GM20431 (cell line): ENCODE measurements at regions not wholly inside any gene's neighbourhood (a gene's known extent, or its start where the extent isn't known, plus 50 kb on each side); places are given as distances from the start of the nearest gene placed in this dataset.

Source experiments
- in situ Hi-C: fragments of 300-500 bp; cut with MseI, MboI; formaldehyde crosslinking; loops from one replicate; pipeline ENCODE4 v1.15.0; 2020; ENCODE audit warnings: low sequenced_read_pairs; ENCODE audit not compliant: unreplicated experiment

DNA sequence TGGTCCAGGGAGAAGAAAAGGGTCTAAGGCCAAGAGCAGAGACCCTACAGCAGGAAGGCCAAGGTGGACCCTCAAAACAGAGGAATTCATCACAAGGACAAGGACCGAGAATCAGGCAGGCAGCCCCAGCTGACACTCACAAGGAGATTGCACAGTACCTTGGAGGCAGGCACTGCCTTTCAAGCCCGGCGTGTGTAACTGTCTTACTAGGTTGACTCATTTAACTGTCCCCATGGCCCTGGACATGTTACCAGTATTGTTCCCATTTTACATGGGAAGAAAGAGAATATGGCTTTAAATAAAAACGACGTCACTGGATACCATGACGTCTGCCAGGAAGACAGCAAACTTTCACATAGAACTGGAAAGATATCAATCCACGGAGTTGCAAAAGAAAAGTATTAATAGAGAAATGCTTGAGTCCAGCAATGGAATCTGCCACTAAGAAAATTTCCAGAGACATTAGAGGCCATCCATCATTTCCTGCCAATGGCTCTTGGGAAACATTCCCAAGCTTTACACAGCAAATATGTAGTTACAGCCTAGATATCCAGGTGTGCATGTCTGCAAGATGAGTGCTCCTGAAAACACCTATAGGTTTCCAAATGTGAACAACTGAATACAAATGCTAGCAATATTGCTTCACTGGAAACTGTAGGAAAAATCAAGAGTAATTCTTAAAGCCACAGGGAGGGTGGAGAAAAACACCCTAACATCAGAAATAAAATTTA, 111.5 kb upstream of the RPS6KA2 start:
- in situ Hi-C loops, result no loop called here

DNA sequence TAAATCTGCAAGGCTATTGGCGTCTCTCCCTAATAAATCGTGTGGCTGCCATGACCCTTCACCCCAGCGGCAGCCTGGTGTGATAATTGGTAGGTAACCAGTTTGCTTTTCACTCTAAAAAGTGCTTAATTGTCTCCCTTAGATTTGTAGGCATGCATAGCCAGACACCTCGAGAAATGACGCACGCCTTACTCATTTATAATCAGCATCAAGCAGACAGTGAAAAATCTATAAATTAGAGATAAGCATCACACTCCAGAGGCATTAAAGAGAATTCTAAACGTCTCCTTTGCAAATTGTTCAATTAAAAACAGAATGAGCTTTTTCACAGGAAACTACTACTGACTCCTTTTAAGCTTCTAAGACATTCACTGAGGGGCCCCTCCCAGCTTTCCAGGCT, 110.2 kb upstream of the RPS6KA2 start:
- in situ Hi-C loops, result no loop called here

DNA sequence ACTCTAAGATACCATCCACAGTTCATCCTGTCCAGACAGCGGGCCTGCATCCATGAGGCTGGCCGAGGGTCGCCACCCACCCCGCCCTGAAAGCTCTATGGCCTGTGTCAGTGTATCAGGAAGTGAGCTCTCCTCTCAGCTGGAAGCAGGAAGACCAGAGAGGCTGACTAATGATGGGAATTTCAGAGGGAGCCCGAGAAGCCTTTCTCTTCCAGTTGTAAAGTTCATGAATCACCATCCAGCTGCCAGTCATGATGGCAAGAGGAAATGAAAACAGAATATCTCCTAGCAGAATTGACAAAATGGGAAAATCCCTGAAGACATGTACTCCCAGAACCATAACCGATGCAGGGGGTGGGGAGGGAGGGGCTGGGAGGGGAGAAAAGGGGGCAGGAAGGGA, 109.6 kb upstream of the RPS6KA2 start:
- in situ Hi-C loops, result no loop called here

DNA sequence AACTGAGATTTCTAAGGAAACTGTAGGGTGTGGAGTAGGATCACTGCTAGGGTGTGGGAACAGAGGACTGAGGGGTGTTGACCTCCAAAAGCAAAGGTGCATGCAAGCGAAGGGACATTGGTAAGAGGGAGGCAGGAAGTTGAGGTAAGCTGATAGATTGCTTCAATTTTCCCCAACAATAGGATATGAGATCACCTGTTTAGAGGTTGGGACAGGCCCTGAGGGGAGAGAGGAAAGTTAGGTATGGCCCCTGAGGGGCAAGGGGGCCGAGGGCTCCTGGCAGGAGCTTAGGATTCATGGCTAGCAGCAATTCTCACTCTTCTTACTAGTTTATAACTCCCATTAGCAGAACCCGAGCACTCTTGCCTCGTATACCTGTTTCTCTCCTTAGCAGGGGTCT, 106.8 kb upstream of the RPS6KA2 start:
- in situ Hi-C loops, result no loop called here

DNA sequence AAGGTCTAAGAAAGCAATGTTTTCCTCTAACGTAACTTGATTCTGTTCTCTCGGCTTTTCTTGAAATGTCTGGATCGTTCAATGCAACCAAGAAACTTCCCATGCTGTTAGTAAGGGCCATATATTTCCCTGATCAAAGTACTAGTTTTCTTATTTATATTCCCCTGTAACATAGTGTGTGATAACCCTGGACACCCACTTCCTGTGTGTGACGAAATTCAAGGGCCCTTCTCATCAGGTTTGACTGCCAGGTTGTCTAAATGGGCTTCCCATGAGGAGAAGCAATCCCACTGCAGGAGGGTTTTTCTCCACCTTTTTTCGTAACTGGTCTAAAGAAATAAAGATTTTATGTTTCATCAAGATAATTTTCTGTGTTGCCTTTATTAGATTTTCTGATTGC, 102.6 kb upstream of the RPS6KA2 start:
- in situ Hi-C loops, result no loop called here

DNA sequence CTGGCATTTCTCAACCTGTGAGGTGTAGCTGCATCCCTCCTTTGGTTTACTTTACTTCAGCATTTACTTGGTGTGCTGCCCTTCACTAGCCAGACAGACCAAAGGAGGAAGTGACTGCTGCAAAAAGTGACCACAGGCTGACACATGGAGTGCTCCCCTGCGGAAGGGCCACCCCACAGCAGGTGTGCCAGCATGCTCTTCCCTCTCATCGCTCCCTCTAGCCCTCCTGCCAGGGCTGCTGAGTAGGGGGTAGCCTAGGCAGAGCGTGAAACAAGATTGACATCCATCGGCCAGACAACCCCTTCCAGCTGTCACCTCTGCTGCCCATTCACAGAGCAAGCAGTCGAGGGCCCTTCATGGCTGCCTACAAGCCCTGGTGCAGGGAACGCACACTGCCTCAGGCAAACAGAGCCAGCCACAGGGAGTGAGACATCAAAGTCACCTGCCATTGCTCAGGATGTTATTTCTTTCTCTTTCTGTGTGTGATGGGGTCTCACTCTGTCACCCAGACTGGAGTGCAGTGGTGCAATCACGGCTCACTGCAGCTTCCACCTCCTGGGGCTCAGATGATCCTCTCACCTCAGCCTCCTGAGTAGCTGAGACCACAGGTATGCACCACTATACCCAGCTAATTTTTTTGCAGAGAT, 102.0 kb upstream of the RPS6KA2 start:
- in situ Hi-C loops, result no loop called here

DNA sequence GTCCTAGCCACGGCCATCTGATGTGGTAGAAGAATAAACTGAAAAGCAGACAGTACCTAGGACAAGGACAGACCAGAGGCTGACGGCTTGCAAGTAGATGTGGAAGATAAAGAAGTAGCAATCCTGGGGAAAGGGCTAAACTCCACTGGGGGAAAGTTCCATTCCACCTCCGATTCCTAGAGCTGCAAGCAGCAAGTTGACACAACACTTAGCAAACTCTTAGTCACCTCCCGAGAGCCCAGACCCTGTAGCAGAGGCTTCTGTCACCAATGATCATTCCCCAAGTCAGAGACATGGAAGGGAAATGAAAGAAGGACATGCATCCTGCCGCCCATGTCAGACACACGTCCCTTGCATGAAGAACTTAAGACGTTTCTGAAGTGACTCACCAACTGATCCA, 99.2 kb upstream of the RPS6KA2 start:
- in situ Hi-C loops, result no loop called here

DNA sequence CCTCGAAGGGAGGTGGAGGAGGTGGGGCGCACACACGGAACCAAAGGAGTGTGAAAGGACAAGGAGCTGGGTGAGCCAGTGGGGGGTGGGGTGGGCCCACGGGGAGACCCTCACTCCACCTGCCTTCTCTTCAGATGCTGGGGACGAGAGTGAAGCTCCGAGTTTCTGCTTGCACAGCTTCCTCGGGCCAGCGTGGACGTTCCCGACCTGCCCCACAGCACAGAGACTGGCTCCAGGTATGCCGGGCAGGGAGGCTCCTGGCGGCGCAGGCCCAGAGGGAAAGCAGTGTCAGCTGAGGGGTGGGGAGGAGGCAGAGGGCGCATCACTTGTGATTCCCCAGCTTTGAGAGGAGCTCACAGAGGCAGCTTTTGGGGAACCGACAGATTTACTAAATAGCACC, 98.5 kb upstream of the RPS6KA2 start:
- in situ Hi-C loops, result no loop called here

DNA sequence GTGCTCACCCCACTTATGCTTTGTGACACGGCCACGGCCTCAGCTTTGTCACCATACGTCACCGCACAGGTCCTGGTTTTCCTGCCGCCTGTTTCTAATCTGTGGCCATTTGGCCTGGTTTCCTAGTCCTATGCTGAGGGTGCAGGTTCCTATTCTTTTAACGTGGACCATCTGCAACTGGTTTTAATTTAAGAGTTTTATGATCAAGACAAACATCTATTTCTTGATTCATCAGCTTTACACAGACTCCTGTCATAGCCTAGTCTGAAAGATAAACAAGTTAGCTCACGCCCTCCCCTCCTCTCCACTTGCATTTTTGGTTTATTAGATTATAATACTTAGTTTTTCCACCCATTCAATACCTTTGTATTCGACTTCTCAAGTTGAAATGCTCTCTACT, 97.5 kb upstream of the RPS6KA2 start:
- in situ Hi-C loops, result no loop called here

DNA sequence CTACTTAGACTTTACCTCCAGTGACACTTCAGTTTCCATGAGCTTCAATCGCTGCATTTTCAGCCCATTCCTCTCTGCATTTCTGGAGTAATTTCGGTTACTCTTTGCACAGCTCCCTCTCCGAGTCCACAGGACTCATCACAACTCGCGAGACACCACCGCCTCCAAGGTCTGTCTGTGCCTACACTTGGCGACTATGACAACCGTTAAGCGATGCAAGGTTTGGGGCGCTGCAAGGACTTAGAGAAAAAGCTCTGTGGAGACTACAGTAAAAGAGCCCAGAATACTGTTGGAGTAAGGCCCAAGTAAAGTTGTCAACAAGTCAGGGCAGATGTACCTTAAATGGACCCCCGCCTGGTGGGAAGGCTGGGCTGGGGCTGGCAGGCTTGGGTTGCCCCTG, 95.7 kb upstream of the RPS6KA2 start:
- in situ Hi-C loops, result no loop called here

DNA sequence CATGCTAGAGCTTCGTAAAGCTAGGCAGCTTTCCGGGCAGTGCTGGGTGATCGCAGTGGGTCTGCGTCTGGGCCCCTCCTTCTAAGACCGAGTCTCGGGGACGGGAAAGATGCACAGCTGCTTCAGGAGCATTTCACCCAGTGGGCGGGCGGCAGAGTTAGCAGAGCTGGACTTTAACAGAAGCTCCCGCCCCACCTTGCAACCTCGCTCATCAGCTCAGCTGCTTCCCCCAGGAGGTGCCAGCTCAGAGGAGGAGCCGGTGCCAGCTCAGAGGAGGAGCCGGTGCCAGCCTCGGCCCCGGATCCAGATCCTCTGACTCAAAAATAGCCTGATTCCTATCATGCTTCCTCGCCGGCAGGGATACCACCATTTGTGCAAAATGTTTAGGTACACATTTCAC, 94.5 kb upstream of the RPS6KA2 start:
- in situ Hi-C loops, result no loop called here

DNA sequence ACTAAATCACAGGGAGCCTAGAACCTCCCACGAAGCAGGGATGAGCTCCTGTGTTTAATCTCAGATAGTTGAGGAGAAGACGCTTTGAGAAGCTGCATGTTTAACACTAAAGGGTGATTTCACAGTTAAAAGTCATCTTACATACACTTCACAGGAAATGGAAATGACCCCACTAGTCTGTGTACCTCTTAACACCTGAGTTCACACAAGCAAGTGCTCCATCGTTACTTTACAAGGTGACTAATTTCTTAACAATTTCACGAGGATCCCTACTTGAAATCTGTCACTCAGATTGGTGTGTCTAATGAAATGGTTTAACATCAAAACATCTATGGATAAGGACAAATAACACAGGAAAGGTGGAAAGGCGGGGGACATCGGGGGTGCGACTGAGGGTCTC, 93.8 kb upstream of the RPS6KA2 start:
- in situ Hi-C loops, result no loop called here

DNA sequence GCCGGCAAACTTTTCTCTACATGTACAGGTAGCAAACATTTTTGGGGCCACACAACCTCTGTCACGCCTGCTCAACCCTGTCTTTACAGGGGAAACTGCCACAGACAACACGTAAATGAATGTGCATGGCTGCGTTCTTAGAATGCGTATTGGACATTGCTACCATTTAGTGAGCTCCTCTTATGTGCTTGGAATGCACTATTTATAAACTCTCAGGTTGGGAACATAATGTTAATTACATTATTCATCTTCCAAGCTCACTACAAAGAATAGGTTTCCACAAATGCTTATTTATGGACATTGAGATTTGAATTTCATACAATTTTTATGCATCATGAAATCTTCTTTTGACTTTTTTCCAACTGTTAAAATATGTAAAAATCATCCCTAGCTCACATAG, 92.0 kb upstream of the RPS6KA2 start:
- in situ Hi-C loops, result no loop called here

DNA sequence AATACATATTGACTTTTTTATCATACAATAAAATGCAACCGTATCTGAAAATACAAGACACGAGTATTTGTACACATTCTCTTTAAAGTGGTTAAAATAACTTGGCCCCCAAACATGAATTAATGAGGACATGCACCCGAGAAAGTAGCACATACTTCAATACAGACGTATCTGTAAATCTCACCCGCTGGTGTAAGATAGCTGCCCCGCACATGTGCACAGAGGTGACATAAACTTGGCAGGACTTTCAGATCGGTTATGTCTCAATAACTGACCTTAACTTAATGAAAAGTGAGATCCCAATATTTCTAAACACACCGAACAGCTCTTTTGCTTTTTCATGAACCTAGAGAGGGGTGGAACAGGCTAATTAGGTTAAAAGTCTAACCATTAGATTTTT, 91.5 kb upstream of the RPS6KA2 start:
- in situ Hi-C loops, result no loop called here

DNA sequence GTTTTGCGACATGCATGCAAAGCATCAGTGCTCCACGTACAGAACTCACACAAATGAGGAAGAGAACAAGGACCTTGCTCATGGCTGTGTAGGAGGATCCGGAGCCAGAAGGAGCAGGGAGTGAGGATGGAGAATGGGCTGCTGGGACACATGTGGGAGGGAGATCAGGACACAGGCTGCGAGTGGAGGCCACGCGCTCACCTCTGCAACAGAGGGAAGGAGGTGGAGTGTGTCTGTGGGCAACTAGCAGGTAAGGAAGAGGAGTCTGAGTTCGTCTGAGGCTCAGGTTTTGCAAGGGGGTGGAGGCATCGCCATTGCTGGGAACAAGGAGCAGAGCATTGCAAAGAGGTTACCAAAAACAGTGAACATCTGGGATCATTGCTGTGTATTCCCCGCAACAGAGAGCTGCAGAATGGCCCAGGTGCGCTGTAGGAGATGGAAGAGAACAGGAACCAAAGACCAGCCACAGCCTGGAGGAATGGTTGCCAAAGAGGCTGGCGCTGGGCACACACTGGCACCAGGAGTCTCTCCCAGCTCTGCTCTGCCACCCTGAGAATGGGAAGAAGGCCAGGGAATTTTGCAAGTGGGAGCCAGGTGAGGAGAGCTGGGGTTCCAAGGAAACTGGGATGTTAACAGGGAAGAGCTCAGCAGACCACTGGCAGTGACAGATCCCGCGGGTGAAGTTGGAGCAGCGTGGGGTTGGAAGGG, 90.0 kb upstream of the RPS6KA2 start:
- in situ Hi-C loops, result no loop called here

DNA sequence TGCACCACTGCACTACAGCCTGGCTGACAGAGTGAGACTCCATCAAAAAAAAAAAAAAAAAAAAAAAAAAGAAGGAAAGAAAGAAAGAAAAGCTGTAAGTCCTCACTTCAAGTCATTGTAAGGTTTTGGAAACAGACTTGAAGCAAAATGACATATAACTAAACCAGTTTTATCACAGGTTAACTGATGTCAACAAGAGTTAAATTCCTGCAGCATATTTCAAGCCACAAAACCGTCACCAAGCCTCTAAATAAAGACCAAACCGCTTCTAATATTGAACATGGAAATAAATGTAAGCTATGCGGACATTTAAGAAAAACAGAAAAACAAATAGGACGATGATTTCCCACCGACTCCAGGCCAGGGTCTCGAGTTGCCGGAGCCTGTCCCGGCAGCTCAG, 88.9 kb upstream of the RPS6KA2 start:
- in situ Hi-C loops, result no loop called here

DNA sequence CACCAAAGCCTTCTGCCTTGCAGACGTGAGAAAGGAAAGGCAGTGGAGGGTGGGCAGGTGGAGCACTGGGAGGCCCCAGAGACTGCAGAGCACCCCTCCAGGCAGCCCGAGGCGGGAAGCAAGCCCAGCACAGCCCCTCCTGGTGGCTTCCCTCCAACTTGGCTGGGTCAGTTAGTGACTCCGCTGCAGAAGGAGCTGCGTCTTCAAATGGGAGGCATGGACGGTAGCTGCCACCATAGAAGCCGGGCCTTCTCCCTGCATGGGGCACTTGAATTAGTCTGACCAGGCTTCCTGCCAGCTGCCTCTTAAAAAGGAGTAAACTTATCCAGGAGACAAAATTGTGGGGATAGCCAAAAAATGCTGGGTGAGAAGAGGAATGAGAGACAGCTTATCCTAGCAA, 88.0 kb upstream of the RPS6KA2 start:
- in situ Hi-C loops, result no loop called here

DNA sequence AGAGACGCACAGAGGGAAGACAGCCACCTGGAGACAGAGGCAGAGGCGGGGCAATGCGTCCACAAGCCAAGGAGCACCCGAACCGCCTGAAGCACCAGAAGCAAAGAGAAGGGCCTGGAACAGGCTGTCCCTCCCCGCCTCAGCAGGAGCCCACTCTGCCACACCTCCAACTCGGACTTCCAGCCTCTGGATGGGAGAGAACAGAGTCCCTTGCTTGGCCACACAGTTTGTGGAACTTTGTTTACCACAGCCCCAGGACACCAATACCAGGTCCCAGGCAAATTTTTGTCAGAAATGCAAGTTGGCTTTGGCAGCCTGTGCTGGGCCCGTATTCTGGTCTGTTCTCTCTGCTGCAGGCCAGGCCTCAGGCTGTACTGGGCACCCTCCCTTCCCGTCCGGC, 87.5 kb upstream of the RPS6KA2 start:
- in situ Hi-C loops, result no loop called here

DNA sequence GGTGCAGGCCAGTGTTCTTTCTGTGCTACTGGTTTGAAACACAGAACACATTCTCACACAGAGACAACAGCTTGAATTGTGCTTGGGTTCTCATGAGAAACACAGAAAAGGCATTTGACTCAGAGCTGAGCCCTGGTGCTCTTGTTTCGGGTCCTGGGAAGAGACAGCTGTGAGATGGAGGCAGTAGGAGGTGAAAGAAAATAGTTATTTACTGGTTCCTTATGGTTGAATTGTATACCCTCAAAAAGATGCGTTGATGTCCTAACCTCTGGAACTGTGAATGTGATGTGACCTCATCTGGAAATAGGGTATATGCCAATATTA, 87.1 kb upstream of the RPS6KA2 start:
- in situ Hi-C loops, result no loop called here

DNA sequence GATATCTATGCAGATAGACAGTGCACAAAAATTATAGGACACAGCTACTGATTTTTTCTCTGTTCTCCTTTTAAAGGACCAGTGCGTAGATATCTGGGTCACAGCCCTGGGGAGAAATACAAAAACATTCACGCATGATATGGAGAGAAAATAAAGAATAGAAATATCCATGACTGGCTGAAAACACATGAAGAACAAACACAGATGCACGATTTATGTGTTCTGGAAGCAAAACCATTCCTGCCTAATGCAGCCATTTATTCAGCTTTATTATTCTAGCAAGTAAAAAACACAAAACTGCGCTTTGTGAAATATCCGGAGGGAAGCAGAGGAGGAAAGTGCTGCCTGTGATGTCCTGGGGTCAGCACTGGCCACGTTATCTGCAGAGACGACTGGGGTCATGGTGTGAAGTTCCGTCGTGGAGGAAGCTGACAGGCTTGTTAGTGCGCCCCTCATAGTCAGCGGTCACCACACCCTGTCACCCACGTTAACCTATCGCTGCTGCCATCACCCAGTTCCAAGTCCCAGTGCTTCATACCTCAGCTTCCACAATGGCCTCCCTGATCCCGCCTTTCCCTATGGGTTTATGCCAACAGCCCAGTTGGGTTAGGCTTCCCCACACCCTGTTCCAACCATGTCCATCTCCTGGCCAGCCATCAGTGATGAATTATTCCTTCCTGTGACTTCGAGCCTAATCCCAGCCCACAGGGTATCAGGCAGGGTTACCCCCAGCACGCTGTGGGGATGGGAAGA, 86.6 kb upstream of the RPS6KA2 start:
- in situ Hi-C loops, result no loop called here
